Gastroesophageal sphincter (tissue), 4 donors: ENCODE measurements at regions not wholly inside any gene's neighbourhood (a gene's known extent, or its start where the extent isn't known, plus 50 kb on each side); places are given as distances from the start of the nearest gene placed in this dataset.

Source experiments
- ATAC-seq: fragments of 150-250 bp; one replicate; pipeline ENCODE4 v1.9.1; 2016; ENCODE audit warnings: mild to moderate bottlenecking, moderate library complexity
- H3K27ac ChIP-seq, 4 donors: fragments of 200-600 bp; sonication (generic) in 3 of 4; 1 replicate in 3 of 4; 2 replicates in 1 of 4; pipeline ENCODE4 v1.5.1; 2016 to 2019
- H3K27me3 ChIP-seq: fragments of 200-600 bp; sonication (generic); one replicate; pipeline ENCODE4 v1.5.1; 2019
- H3K36me3 ChIP-seq, 2 donors: fragments of 200-600 bp; sonication (generic); one replicate each; pipeline ENCODE4 v1.5.1; 2019; ENCODE audit warnings: control low read depth in 1 of 2
- H3K4me1 ChIP-seq, 3 donors: fragments of 200-600 bp; sonication (generic); 1 replicate in 2 of 3; 2 replicates in 1 of 3; pipeline ENCODE4 v1.5.1; 2016 to 2019; ENCODE audit warnings: control low read depth in 2 of 3
- H3K4me3 ChIP-seq, 2 donors: fragments of 200-600 bp; sonication (generic); one replicate each; pipeline ENCODE4 v1.5.1; 2019; ENCODE audit warnings: mild to moderate bottlenecking in 1 of 2, moderate library complexity in 1 of 2
- H3K9me3 ChIP-seq, 3 donors: fragments of 200-600 bp; sonication (generic); one replicate each; pipeline ENCODE4 v1.5.1; 2017 to 2019; ENCODE audit warnings: control low read depth in 2 of 3
- CTCF ChIP-seq, 4 experiments: fragments of 200-600 bp in 2 of 4; fragments of 450-650 bp in 2 of 4; sonication (generic) in 1 of 4; IDR thresholded peaks; one replicate each; pipeline ENCODE4 v1.5.1; 2017 to 2019; ENCODE audit warnings: antibody characterized with exemption in 4 of 4, mild to moderate bottlenecking in 2 of 4, moderate library complexity in 2 of 4
- EP300 ChIP-seq: sonication (generic); formaldehyde crosslinking; IDR thresholded peaks from one replicate; pipeline ENCODE4 v1.6.1; 2017; ENCODE audit warnings: antibody characterized with exemption, mild to moderate bottlenecking
- POLR2A ChIP-seq, 2 donors: fragments of 450-650 bp; IDR thresholded peaks; one replicate each; pipeline ENCODE4 v1.6.1; 2017; ENCODE audit warnings: antibody characterized with exemption in 2 of 2, mild to moderate bottlenecking in 2 of 2, moderate library complexity in 1 of 2
- POLR2AphosphoS5 ChIP-seq: sonication (generic); formaldehyde crosslinking; IDR thresholded peaks from one replicate; pipeline ENCODE4 v1.6.1; 2017; ENCODE audit warnings: antibody characterized with exemption
- WGBS, 2 donors: methylation state at CpG; one replicate each; pipeline ENCODE4 v1.1.5; 2018; ENCODE audit warnings: low coverage in 1 of 2; 5-methylcytosine and 5-hydroxymethylcytosine counted together

DNA sequence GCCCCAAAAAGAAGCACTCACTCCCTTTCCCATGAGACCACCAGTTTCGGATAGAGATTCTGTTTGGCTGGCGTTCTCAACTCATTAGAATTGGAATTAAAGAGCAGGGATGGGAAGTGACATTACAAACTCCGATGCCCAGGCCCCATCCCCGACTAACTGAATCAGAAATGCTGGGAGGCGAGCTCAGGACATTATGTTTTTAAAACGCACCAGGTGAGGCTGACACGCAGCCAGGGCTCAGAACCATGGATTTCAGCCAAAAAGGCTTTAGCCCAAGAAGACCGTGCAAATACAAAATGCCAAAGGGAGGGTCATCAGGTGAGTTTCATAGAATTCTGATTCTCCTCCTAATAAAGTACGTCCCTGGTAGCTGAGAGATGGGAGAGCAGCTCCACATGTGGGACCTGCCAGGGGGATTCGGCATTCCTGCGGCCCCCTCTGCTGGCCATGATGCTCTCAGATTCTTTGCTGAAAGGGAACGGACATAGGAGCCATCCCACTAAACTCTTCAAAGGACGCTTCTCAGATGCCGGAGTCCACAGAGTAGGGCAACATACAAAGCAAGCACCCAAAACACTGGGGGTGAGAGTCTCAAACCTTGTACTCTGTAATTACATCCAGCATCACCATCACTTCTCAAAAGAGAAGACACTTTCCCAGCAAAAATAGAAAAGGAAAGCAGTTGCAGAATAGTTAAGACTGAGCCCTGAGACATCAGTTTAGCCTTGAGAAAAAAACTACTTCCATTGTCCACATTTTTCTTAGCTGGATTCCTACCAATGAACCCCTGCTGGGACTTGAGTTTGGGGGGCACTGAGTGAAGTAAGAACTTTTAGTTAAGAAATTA lies 205.2 kb downstream of the BMP7 start:
- 28 to 40% methylated on average over 5 to 12 of the region's 14 CpGs for WGBS, 2 donors
- Histone ChIP-seq H3K27ac (no peak overlapping the region), H3K9me3 (no peaks in the 10 kb centered on the region), H3K27me3 (peaks cover 67% of the 10 kb centered on the region), H3K36me3 (no peaks in the 10 kb centered on the region), H3K4me3 (no peak overlapping the region), H3K4me1 (no peaks in the 10 kb centered on the region)
- ATAC-seq: no peak
- TF ChIP-seq CTCF (IDR thresholded peaks at IDR 0.05) (peak in 2 of 4 experiments; percentile 49 to 63), POLR2AphosphoS5 (no peak), POLR2A (IDR thresholded peaks at IDR 0.05) (no peak), EP300 (no peak)

- Histone ChIP-seq H3K9me3 (no peaks in the 10 kb centered on the region), H3K27me3 (peaks cover 75% of the 10 kb centered on the region), H3K36me3 (no peaks in the 10 kb centered on the region), H3K4me1 (no peaks in the 10 kb centered on the region), H3K27ac (no peak overlapping the region), H3K4me3 (no peak overlapping the region)
- 70% methylated on average over 3 of the region's 4 CpGs; no CpG with 5 or more reads in 1 of the 2 donors for WGBS, 2 donors
- TF ChIP-seq POLR2A (IDR thresholded peaks at IDR 0.05): no peak
- TF ChIP-seq CTCF (IDR thresholded peaks at IDR 0.05): no peak
- no peak for TF ChIP-seq EP300
- TF ChIP-seq POLR2AphosphoS5: no peak
- no peak for ATAC-seq
These were observed 204.2 kb downstream of the BMP7 start for GRCh38 chr20:57062241-57062640.

- no peaks in the 10 kb centered on the region for H3K36me3 ChIP-seq
- TF ChIP-seq POLR2AphosphoS5 (no peak), EP300 (no peak), CTCF (IDR thresholded peaks at IDR 0.05) (no peak), POLR2A (IDR thresholded peaks at IDR 0.05) (no peak)
- H3K9me3 ChIP-seq: no peaks in the 10 kb centered on the region
- WGBS, 2 donors: 79 to 81% methylated on average over 4 to 5 of the region's 8 CpGs
- no peak for ATAC-seq
- H3K4me1 ChIP-seq: no peaks in the 10 kb centered on the region
- no peak overlapping the region for H3K4me3 ChIP-seq
- H3K27ac ChIP-seq: no peak overlapping the region
- H3K27me3 ChIP-seq: peaks cover 75% of the 10 kb centered on the region
These were observed 203.7 kb downstream of the BMP7 start for GRCh38 chr20:57062696-57063270.

GRCh38 chr20:57064836-57065235 lies 201.6 kb downstream of the BMP7 start:
- no peak for ATAC-seq
- peaks cover 85% of the 10 kb centered on the region for H3K27me3 ChIP-seq
- H3K4me3 ChIP-seq: no peak overlapping the region
- no peak overlapping the region for H3K27ac ChIP-seq
- H3K9me3 ChIP-seq: no peaks in the 10 kb centered on the region
- TF ChIP-seq POLR2AphosphoS5 (no peak), EP300 (no peak), CTCF (IDR thresholded peaks at IDR 0.05) (no peak), POLR2A (IDR thresholded peaks at IDR 0.05) (no peak)
- 78 to 87% methylated on average over 3 to 4 of the region's 5 CpGs for WGBS, 2 donors
- no peaks in the 10 kb centered on the region for H3K4me1 ChIP-seq
- H3K36me3 ChIP-seq: no peaks in the 10 kb centered on the region

GRCh38 chr20:57065646-57066045 lies 200.8 kb downstream of the BMP7 start:
- ATAC-seq: no peak
- H3K4me3 ChIP-seq: no peak overlapping the region
- H3K9me3 ChIP-seq: no peaks in the 10 kb centered on the region
- TF ChIP-seq CTCF (IDR thresholded peaks at IDR 0.05) (no peak), POLR2A (IDR thresholded peaks at IDR 0.05) (no peak), POLR2AphosphoS5 (no peak), EP300 (no peak)
- H3K27ac ChIP-seq: no peak overlapping the region
- H3K4me1 ChIP-seq: no peaks in the 10 kb centered on the region
- H3K27me3 ChIP-seq: peaks cover 88% of the 10 kb centered on the region
- 33 to 38% methylated on average over 1 to 7 of the region's 7 CpGs for WGBS, 2 donors
- H3K36me3 ChIP-seq: no peaks in the 10 kb centered on the region
